Upper lobe of left lung (tissue), 6 donors: ENCODE measurements at regions not wholly inside any gene's neighbourhood (a gene's known extent, or its start where the extent isn't known, plus 50 kb on each side); places are given as distances from the start of the nearest gene placed in this dataset.
"Not testable (repeated sequence)": the region's sequence is repeated elsewhere in the genome, so short reads cannot be mapped to it uniquely, and the experiment has no call there.

Experiments
- ATAC-seq, 2 donors: fragments of 200-7000 bp; cut with Tn5 transposase; one replicate each; pipeline ENCODE4 v1.9.1; 2022; ENCODE audit warnings: mild to moderate bottlenecking in 2 of 2, moderate library complexity in 2 of 2; ENCODE audit not compliant: low FRiP score in 2 of 2
- DNase-seq, 2 donors: peaks; one replicate each; pipeline ENCODE4 v3.0.0-alpha.2; 2019 to 2020
- H3K27ac ChIP-seq, 4 donors: fragments of 200-600 bp; sonication (generic); one replicate each; pipeline ENCODE4 v1.5.1; 2016 to 2019
- H3K27me3 ChIP-seq, 4 donors: fragments of 200-600 bp; sonication (generic); one replicate each; pipeline ENCODE4 v1.5.1; 2017 to 2019
- H3K36me3 ChIP-seq, 4 donors: fragments of 200-600 bp; sonication (generic); one replicate each; pipeline ENCODE4 v1.5.1; 2016 to 2019
- H3K4me1 ChIP-seq, 4 donors: fragments of 200-600 bp; sonication (generic); one replicate each; pipeline ENCODE4 v1.5.1; 2018 to 2019
- H3K4me3 ChIP-seq, 4 donors: fragments of 200-600 bp; sonication (generic); one replicate each; pipeline ENCODE4 v1.5.1; 2017 to 2019; ENCODE audit warnings: mild to moderate bottlenecking in 2 of 4, moderate library complexity in 1 of 4
- H3K9me3 ChIP-seq, 4 donors: fragments of 200-600 bp; sonication (generic); one replicate each; pipeline ENCODE4 v1.5.1; 2018 to 2019
- CTCF ChIP-seq, 6 experiments: fragments of 450-650 bp in 4 of 6; fragments of 200-600 bp in 2 of 6; sonication (generic) in 2 of 6; IDR thresholded peaks; one replicate each; pipeline ENCODE4 v1.5.1; 2016 to 2019; ENCODE audit warnings: antibody characterized with exemption in 6 of 6
- EP300 ChIP-seq, 4 donors: sonication (generic); formaldehyde crosslinking; IDR thresholded peaks; one replicate each; pipeline ENCODE4 v1.5.1; 2017; ENCODE audit warnings: antibody characterized with exemption in 4 of 4, control low read depth in 2 of 4
- POLR2A ChIP-seq, 4 donors: fragments of 450-650 bp; IDR thresholded peaks; one replicate each; pipeline ENCODE4 v1.5.1; 2016 to 2017; ENCODE audit warnings: antibody characterized with exemption in 4 of 4, mild to moderate bottlenecking in 2 of 4
- POLR2AphosphoS5 ChIP-seq, 2 donors: sonication (generic); formaldehyde crosslinking; IDR thresholded peaks; one replicate each; pipeline ENCODE4 v1.5.1; 2017; ENCODE audit warnings: antibody characterized with exemption in 2 of 2
- WGBS, 2 donors: methylation state at CpG; one replicate each; pipeline ENCODE4 v1.1.5; 2017 to 2018; 5-methylcytosine and 5-hydroxymethylcytosine counted together
- donor health status: DM: no; HTN: no; CAD: no; lungs with moderate emphysema.
- donor health status: DM: no; HTN: yes; CAD: no; lungs with severe emphysema.

GRCh38 chr2:17353263-17353662, 165.0 kb downstream of the RAD51AP2 start:
- Histone ChIP-seq H3K4me3 (no peak overlapping the region), H3K27me3 (no peaks in the 10 kb centered on the region), H3K27ac (no peak overlapping the region), H3K4me1 (no peaks in the 10 kb centered on the region), H3K9me3 (no peaks in the 10 kb centered on the region), H3K36me3 (no peaks in the 10 kb centered on the region)
- ATAC-seq (no peak), DNase-seq (no peak)
- no peak for TF ChIP-seq CTCF (IDR thresholded peaks at IDR 0.05)
- no peak for TF ChIP-seq EP300 (IDR thresholded peaks at IDR 0.05)
- no peak for TF ChIP-seq POLR2AphosphoS5 (IDR thresholded peaks at IDR 0.05)
- no peak for TF ChIP-seq POLR2A (IDR thresholded peaks at IDR 0.05)

GRCh38 chr2:17342692-17343091, 175.5 kb downstream of the RAD51AP2 start:
- H3K27me3 ChIP-seq, H3K4me3 ChIP-seq, H3K4me1 ChIP-seq, ATAC-seq, H3K36me3 ChIP-seq, H3K27ac ChIP-seq, H3K9me3 ChIP-seq, DNase-seq: not testable (repeated sequence)
- 83 to 87% methylated on average over 3 to 4 of the region's 4 CpGs for WGBS, 2 donors

GRCh38 chr2:17337507-17337906, 180.7 kb downstream of the RAD51AP2 start:
- Histone ChIP-seq H3K36me3 (no peaks in the 10 kb centered on the region), H3K4me1 (no peaks in the 10 kb centered on the region), H3K4me3 (no peak overlapping the region), H3K9me3 (no peaks in the 10 kb centered on the region), H3K27ac (no peak overlapping the region), H3K27me3 (no peaks in the 10 kb centered on the region)
- DNase-seq (no peak), ATAC-seq (no peak)
- no peak for TF ChIP-seq POLR2AphosphoS5 (IDR thresholded peaks at IDR 0.05)
- TF ChIP-seq CTCF (IDR thresholded peaks at IDR 0.05): no peak
- TF ChIP-seq EP300 (IDR thresholded peaks at IDR 0.05): no peak
- TF ChIP-seq POLR2A (IDR thresholded peaks at IDR 0.05): no peak
- 81 to 82% methylated on average over 3 of the region's 3 CpGs for WGBS, 2 donors

- no peaks in the 10 kb centered on the region for H3K9me3 ChIP-seq
- ATAC-seq (no peak), DNase-seq (no peak)
- TF ChIP-seq EP300 (IDR thresholded peaks at IDR 0.05): no peak
- no peak for TF ChIP-seq CTCF (IDR thresholded peaks at IDR 0.05)
- TF ChIP-seq POLR2AphosphoS5 (IDR thresholded peaks at IDR 0.05): no peak
- TF ChIP-seq POLR2A (IDR thresholded peaks at IDR 0.05): no peak
- no peak overlapping the region for H3K27ac ChIP-seq
- no peak overlapping the region for H3K4me3 ChIP-seq
- no peaks in the 10 kb centered on the region for H3K27me3 ChIP-seq
- 76 to 80% methylated on average over 2 of the region's 2 CpGs for WGBS, 2 donors
- no peaks in the 10 kb centered on the region for H3K4me1 ChIP-seq
- no peaks in the 10 kb centered on the region for H3K36me3 ChIP-seq
Observed at GRCh38 chr2:17336458-17336857, 181.8 kb downstream of the RAD51AP2 start.

GRCh38 chr2:17334300-17334699, 183.9 kb downstream of the RAD51AP2 start:
- Histone ChIP-seq H3K4me3 (no peak overlapping the region), H3K4me1 (no peaks in the 10 kb centered on the region), H3K27me3 (no peaks in the 10 kb centered on the region), H3K36me3 (no peaks in the 10 kb centered on the region), H3K27ac (no peak overlapping the region), H3K9me3 (no peaks in the 10 kb centered on the region)
- ATAC-seq (no peak), DNase-seq (no peak)
- TF ChIP-seq EP300 (IDR thresholded peaks at IDR 0.05) (no peak), POLR2AphosphoS5 (IDR thresholded peaks at IDR 0.05) (no peak), POLR2A (IDR thresholded peaks at IDR 0.05) (no peak), CTCF (IDR thresholded peaks at IDR 0.05) (no peak)
